PC-3 (cell line): ENCODE measurements at regions not wholly inside any gene's neighbourhood (a gene's known extent, or its start where the extent isn't known, plus 50 kb on each side); places are given as distances from the start of the nearest gene placed in this dataset.

Experiments
- ATAC-seq: fragments of 200-7000 bp; cut with Tn5 transposase; 2 replicates; pipeline ENCODE4 v1.9.1; 2020; ENCODE audit warnings: mild to moderate bottlenecking, moderate library complexity
- BruUV-seq: library from RNA; stranded (reverse); fragments of 400-500 nt; replicated peaks from 2 replicates; lab custom pipeline; 2021; lab: Mats Ljungman, UMichigan
- CTCF ChIA-PET: fragments of 300-600 bp; sonication (Branson Sonifier 250); formaldehyde crosslinking; loops from one replicate; lab custom pipeline; 2022; ENCODE audit warnings: antibody characterized with exemption; lab: Charles Lee
- POLR2A ChIA-PET: fragments of 300-600 bp; sonication (Branson Sonifier 250); formaldehyde crosslinking; loops from one replicate; lab custom pipeline; 2022; ENCODE audit warnings: antibody characterized with exemption; ENCODE audit not compliant: unreplicated experiment; lab: Charles Lee
- DNase-seq: peaks from one replicate; pipeline ENCODE4 v3.0.0-alpha.2; 2015
- H2AFZ ChIP-seq: fragments of 300-600 bp; sonication (generic); 2 replicates; pipeline ENCODE4 v1.6.0; 2016; ENCODE audit warnings: antibody characterized with exemption, low read length
- H3F3A ChIP-seq: fragments of 300-600 bp; sonication (generic); one replicate; pipeline ENCODE4 v1.6.0; 2017; ENCODE audit warnings: antibody characterized with exemption, low read length, control low read depth, mild to moderate bottlenecking; ENCODE audit not compliant: unreplicated experiment
- H3K27ac ChIP-seq: fragments of 300-600 bp; sonication (generic); 2 replicates; pipeline ENCODE4 v1.5.1; 2016; ENCODE audit warnings: mild to moderate bottlenecking, low read length
- H3K27me3 ChIP-seq: fragments of 300-600 bp; sonication (generic); 2 replicates; pipeline ENCODE4 v1.6.1; 2016; ENCODE audit warnings: low read length, mixed read lengths
- H3K36me3 ChIP-seq: fragments of 300-600 bp; sonication (generic); 2 replicates; pipeline ENCODE4 v1.6.1; 2016; ENCODE audit warnings: low read depth, mixed run types, low read length, mixed read lengths
- H3K4me1 ChIP-seq: fragments of 300-600 bp; sonication (generic); 2 replicates; pipeline ENCODE4 v1.5.1; 2016; ENCODE audit warnings: low read length; ENCODE audit not compliant: insufficient read depth
- H3K4me2 ChIP-seq: fragments of 300-600 bp; sonication (generic); 2 replicates; pipeline ENCODE4 v1.6.0; 2016; ENCODE audit warnings: low read length
- H3K4me3 ChIP-seq: fragments of 300-600 bp; sonication (generic); 2 replicates; pipeline ENCODE4 v1.5.1; 2016; ENCODE audit warnings: mild to moderate bottlenecking, low read length, mixed read lengths
- H3K79me2 ChIP-seq: fragments of 300-600 bp; sonication (generic); 2 replicates; pipeline ENCODE4 v1.6.1; 2017; ENCODE audit warnings: low read length, mixed read lengths
- H3K9ac ChIP-seq: fragments of 300-600 bp; sonication (generic); 2 replicates; pipeline ENCODE4 v1.6.0; 2016; ENCODE audit warnings: mild to moderate bottlenecking, low read length
- H3K9me2 ChIP-seq: fragments of 300-600 bp; sonication (generic); replicated peaks from 2 replicates; pipeline ENCODE4 v1.6.1; 2016; ENCODE audit warnings: mixed run types, low read length, mixed read lengths
- H3K9me3 ChIP-seq: fragments of 300-600 bp; sonication (generic); 2 replicates; pipeline ENCODE4 v1.6.1; 2016; ENCODE audit warnings: low read length, mixed read lengths
- H4K20me1 ChIP-seq: fragments of 300-600 bp; sonication (generic); 2 replicates; pipeline ENCODE4 v1.6.1; 2016; ENCODE audit warnings: low read length, mixed read lengths
- EZH2 ChIP-seq: fragments of 300-600 bp; sonication (generic); IDR thresholded peaks from one replicate; pipeline ENCODE4 v1.6.1; 2017; ENCODE audit warnings: antibody characterized with exemption, mild to moderate bottlenecking, low read length; ENCODE audit not compliant: unreplicated experiment
- EZH2phosphoT487 ChIP-seq: fragments of 300-600 bp; sonication (generic); IDR thresholded peaks from 2 replicates; pipeline ENCODE4 v1.6.1; 2018; ENCODE audit warnings: mild to moderate bottlenecking, antibody characterized with exemption, low read length, borderline replicate concordance
- intact Hi-C: fragments of 100-400 bp; cut with micrococcal nuclease; formaldehyde crosslinking; loops from 2 replicates; pipeline ENCODE4 v1.9.0; 2023
- TF ChIP-seq, protein P1 (sequence below): fragments of 300-600 bp; sonication (generic); conservative IDR thresholded peaks from 2 replicates; pipeline ENCODE4 v1.5.1; 2017; ENCODE audit warnings: antibody characterized with exemption, low read depth, mild to moderate bottlenecking, low read length

DNA sequence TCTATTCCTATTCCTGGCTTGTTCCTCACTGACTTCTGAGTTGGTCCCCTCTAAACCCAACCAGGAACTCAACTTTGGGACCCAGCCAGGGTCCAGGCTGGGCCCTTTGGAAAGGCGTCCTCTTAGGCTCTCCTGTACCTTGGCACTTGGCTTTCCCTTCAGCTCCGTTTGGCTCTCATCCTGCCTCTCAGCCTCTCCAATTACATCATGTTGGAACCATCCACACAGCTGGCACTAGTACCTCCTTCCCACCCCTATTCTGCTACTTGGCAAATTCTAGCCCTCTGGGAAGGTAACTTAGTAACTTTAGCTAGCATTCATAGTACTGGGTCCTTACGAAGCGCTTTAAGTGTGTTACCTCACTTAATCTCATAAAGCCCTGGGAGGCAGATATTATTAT is 205.3 kb upstream of the HABP2 start:
- no peak overlapping the region for H3K4me3 ChIP-seq
- no peak overlapping the region for H3K9ac ChIP-seq
- H3K4me2 ChIP-seq = no peak overlapping the region
- BruUV-seq = no TSS peak
- H3K9me3 ChIP-seq = no peaks in the 10 kb centered on the region
- TF ChIP-seq EZH2 = no peak
- TF ChIP-seq, protein P1, sequence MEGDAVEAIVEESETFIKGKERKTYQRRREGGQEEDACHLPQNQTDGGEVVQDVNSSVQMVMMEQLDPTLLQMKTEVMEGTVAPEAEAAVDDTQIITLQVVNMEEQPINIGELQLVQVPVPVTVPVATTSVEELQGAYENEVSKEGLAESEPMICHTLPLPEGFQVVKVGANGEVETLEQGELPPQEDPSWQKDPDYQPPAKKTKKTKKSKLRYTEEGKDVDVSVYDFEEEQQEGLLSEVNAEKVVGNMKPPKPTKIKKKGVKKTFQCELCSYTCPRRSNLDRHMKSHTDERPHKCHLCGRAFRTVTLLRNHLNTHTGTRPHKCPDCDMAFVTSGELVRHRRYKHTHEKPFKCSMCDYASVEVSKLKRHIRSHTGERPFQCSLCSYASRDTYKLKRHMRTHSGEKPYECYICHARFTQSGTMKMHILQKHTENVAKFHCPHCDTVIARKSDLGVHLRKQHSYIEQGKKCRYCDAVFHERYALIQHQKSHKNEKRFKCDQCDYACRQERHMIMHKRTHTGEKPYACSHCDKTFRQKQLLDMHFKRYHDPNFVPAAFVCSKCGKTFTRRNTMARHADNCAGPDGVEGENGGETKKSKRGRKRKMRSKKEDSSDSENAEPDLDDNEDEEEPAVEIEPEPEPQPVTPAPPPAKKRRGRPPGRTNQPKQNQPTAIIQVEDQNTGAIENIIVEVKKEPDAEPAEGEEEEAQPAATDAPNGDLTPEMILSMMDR = no peak
- no peak for TF ChIP-seq EZH2phosphoT487
- intact Hi-C loops = no loop called here
- H3K36me3 ChIP-seq = no peaks in the 10 kb centered on the region
- no peaks in the 10 kb centered on the region for H3K27me3 ChIP-seq
- ChIA-PET POLR2A (no interaction called here), CTCF (no interaction called here)
- no peak for DNase-seq
- ATAC-seq = no peak
- no peak overlapping the region for H3K27ac ChIP-seq
- no peaks in the 10 kb centered on the region for H3F3A ChIP-seq
- H3K4me1 ChIP-seq = no peaks in the 10 kb centered on the region
- no peaks in the 10 kb centered on the region for H3K9me2 ChIP-seq
- no peaks in the 10 kb centered on the region for H3K79me2 ChIP-seq
- H4K20me1 ChIP-seq = no peaks in the 10 kb centered on the region
- no peak overlapping the region for H2AFZ ChIP-seq

DNA sequence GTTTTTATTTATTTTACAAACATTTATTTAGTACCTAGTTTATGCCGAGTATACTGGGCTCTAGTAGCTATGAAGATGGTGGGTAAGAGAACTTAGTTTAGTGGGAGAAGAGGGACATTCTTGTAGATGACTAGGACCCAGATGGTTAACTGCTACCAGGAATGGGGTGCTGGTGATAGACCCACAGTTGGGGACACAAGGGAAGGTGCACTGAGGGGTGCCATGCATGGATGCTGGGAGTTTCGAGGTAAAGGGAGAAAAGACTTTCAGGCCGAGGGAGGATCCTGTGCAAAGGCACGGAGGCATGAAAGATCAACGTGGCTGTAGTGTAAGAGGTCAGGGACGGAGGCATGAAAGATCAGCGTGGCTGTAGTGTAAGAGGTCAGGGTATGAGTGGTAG is 204.2 kb upstream of the HABP2 start:
- H3K9me3 ChIP-seq = no peaks in the 10 kb centered on the region
- BruUV-seq = no TSS peak
- H4K20me1 ChIP-seq = no peaks in the 10 kb centered on the region
- intact Hi-C loops = no loop called here
- CTCF ChIA-PET = no interaction called here
- no peaks in the 10 kb centered on the region for H3K4me1 ChIP-seq
- no peaks in the 10 kb centered on the region for H3K9me2 ChIP-seq
- no peaks in the 10 kb centered on the region for H3F3A ChIP-seq
- TF ChIP-seq EZH2phosphoT487 = no peak
- no peak overlapping the region for H3K27ac ChIP-seq
- no peaks in the 10 kb centered on the region for H3K79me2 ChIP-seq
- H3K4me3 ChIP-seq = no peak overlapping the region
- DNase-seq = no peak
- H3K27me3 ChIP-seq = no peaks in the 10 kb centered on the region
- H3K4me2 ChIP-seq = no peak overlapping the region
- H3K36me3 ChIP-seq = no peaks in the 10 kb centered on the region
- H2AFZ ChIP-seq = no peak overlapping the region
- POLR2A ChIA-PET = no interaction called here
- ATAC-seq = no peak
- H3K9ac ChIP-seq = no peak overlapping the region

DNA sequence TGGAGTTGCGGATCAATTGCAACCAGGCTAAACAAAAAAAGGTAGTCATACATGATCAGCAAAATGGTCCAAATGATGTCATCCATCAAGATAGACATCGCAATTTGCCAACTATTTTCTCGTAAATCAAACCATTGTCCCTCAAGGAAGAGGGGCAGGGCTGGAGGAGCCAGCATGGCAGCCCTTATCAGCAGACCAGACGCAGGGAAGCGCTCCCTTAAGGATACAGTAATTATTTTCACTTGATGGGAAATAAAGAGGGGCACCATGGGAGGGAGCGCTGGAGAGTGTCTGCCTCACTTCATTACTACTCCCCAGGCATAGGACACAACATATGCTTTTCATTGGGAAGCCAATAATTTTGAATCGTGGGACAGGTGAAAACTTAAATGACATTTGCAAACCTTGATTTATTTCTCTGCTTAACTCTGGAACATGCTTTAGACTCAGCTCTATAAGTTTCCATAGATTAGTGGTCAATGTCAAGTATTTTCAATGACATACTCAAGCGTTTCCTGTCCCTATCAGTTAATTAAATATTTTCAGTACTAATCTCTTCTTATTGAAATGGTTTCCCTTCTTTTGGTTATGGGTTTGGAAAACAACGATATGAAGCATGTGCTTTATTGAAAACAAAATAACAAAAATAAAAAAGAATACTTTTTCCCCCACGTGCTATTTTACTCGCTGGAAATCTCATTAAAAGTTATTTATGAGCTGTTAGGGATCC is 202.4 kb upstream of the HABP2 start:
- Histone ChIP-seq H3K4me1 (no peaks in the 10 kb centered on the region), H3K27ac (no peak overlapping the region), H3K9me3 (no peaks in the 10 kb centered on the region), H3K27me3 (no peaks in the 10 kb centered on the region), H3K9ac (no peak overlapping the region), H3K4me2 (no peak overlapping the region), H3F3A (no peaks in the 10 kb centered on the region), H3K36me3 (no peaks in the 10 kb centered on the region), H3K79me2 (no peaks in the 10 kb centered on the region), H4K20me1 (no peaks in the 10 kb centered on the region), H2AFZ (no peak overlapping the region), H3K9me2 (no peaks in the 10 kb centered on the region), H3K4me3 (no peak overlapping the region)
- DNase-seq (no peak), ATAC-seq (no peak)
- TF ChIP-seq EZH2 (no peak), EZH2phosphoT487 (no peak)
- TF ChIP-seq, protein P1 = no peak
- intact Hi-C loops = no loop called here
- POLR2A ChIA-PET = no interaction called here
- BruUV-seq = no TSS peak
- CTCF ChIA-PET = no interaction called here
